CD4-positive, CD25-positive, alpha-beta regulatory T cell (primary cell): ENCODE measurements at regions not wholly inside any gene's neighbourhood (a gene's known extent, or its start where the extent isn't known, plus 50 kb on each side); places are given as distances from the start of the nearest gene placed in this dataset.

Source experiments
- ATAC-seq, 2 donors: fragments of 150-1000 bp; cut with Tn5 transposase; one replicate each; pipeline ENCODE4 v1.10.0; 2021; ENCODE audit warnings: low read depth in 2 of 2, moderate number of reproducible peaks in 2 of 2, moderate library complexity in 1 of 2
- DNase-seq, 3 donors: peaks; one replicate each; pipeline versions ENCODE4 v3.0.0 to v3.0.0-alpha.2; 2012 to 2022; ENCODE audit warnings: mixed read lengths in 1 of 3
- H3K27ac ChIP-seq: one replicate; pipeline ENCODE4 v1.7.0; 2013; ENCODE audit warnings: mild to moderate bottlenecking, low read length; ENCODE audit not compliant: insufficient read depth, poor library complexity, severe bottlenecking
- H3K27me3 ChIP-seq: one replicate; pipeline ENCODE4 v1.7.0; 2013; ENCODE audit warnings: low read length; ENCODE audit not compliant: control insufficient read depth, insufficient read depth
- H3K36me3 ChIP-seq: one replicate; pipeline ENCODE4 v1.7.0; 2013; ENCODE audit warnings: mild to moderate bottlenecking, low read length, moderate library complexity; ENCODE audit not compliant: control insufficient read depth, insufficient read depth
- H3K4me1 ChIP-seq: 2 replicates; pipeline ENCODE4 v1.7.0; 2013; ENCODE audit warnings: mild to moderate bottlenecking, low read length; ENCODE audit not compliant: insufficient read depth, control insufficient read depth, poor library complexity, severe bottlenecking
- H3K4me3 ChIP-seq: one replicate; pipeline ENCODE4 v1.7.0; 2013; ENCODE audit warnings: low read depth, mild to moderate bottlenecking, low read length, moderate library complexity
- H3K9me3 ChIP-seq, 2 experiments: 1 replicate in 1 of 2; 2 replicates in 1 of 2; pipeline ENCODE4 v1.7.0; 2013; ENCODE audit warnings: low read length in 2 of 2, mild to moderate bottlenecking in 1 of 2, moderate library complexity in 1 of 2; ENCODE audit not compliant: control insufficient read depth in 2 of 2
- H3K27ac Mint-ChIP-seq, 3 donors: one replicate each; pipeline ENCODE4 v1.8.0; 2020 to 2022; ENCODE audit warnings: mild to moderate bottlenecking in 3 of 3, mixed read lengths in 3 of 3, moderate library complexity in 2 of 3
- H3K27me3 Mint-ChIP-seq: one replicate; pipeline ENCODE4 v1.8.0; 2022; ENCODE audit warnings: mild to moderate bottlenecking, mixed read lengths
- H3K36me3 Mint-ChIP-seq: one replicate; pipeline ENCODE4 v1.8.0; 2020; ENCODE audit warnings: mixed read lengths
- H3K4me1 Mint-ChIP-seq, 4 donors: one replicate each; pipeline ENCODE4 v1.8.0; 2020 to 2022; ENCODE audit warnings: mixed read lengths in 4 of 4, mild to moderate bottlenecking in 1 of 4
- H3K4me3 Mint-ChIP-seq, 4 donors: one replicate each; pipeline ENCODE4 v1.8.0; 2020 to 2022; ENCODE audit warnings: mild to moderate bottlenecking in 4 of 4, mixed read lengths in 4 of 4, moderate library complexity in 3 of 4
- H3K9me3 Mint-ChIP-seq, 7 donors: one replicate each; pipeline ENCODE4 v1.8.0; 2020 to 2022; ENCODE audit warnings: mixed read lengths in 7 of 7, mild to moderate bottlenecking in 3 of 7, moderate library complexity in 2 of 7

DNA sequence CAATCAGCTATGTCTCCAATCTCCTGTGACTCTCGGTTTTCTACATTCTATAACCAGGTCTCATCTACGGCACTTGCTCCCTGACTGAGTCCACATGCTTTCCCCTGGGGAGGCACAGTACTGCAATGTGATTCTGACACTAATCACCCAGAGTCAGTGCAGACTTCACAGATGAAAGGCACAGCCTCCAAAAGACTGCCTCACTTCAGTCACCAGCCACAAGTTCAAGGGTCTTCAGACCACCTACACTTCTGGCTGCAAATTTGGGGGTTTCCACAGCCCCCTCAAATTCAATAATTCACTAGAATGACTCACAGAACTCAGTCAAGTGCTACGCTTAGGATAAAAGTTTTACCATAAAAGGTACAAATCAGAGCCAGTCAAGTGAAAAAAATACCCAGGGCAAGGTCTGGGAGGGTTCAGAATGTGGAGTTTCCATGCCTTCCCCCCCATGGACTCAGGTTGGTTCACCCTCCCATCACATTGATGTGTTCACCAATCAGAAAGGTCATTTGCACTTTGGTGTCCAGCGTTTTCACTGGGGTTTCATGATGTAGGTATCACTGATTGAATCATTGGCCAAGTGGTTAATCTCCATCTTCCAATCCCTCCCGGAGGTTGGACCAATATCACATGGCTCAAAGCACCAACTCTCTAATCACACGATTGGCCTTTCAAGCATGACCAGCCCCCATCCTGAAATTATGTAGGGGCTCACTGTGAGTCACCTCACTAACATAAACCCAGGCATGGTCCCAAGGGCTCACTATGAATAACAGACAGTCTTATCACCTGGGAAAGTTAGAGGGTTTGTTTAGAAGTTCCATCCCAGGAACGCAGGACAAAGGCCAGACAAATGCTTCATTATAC, 182.9 kb upstream of the CAMK1G start:
- Histone ChIP-seq H3K27ac (no peak overlapping the region), H3K27me3 (peaks cover 2% of the 10 kb centered on the region), H3K36me3 (no peaks in the 10 kb centered on the region), H3K4me3 (no peak overlapping the region), H3K4me1 (no peaks in the 10 kb centered on the region), H3K9me3 (no peaks in the 10 kb centered on the region)
- Mint-ChIP-seq H3K27me3 (peaks cover 5% of the 10 kb centered on the region), H3K36me3 (no peaks in the 10 kb centered on the region), H3K4me1 (no peaks in the 10 kb centered on the region), H3K27ac (no peak overlapping the region), H3K4me3 (no peak overlapping the region), H3K9me3 (no peaks in the 10 kb centered on the region)
- DNase-seq, result no peak
- ATAC-seq, result no peak

DNA sequence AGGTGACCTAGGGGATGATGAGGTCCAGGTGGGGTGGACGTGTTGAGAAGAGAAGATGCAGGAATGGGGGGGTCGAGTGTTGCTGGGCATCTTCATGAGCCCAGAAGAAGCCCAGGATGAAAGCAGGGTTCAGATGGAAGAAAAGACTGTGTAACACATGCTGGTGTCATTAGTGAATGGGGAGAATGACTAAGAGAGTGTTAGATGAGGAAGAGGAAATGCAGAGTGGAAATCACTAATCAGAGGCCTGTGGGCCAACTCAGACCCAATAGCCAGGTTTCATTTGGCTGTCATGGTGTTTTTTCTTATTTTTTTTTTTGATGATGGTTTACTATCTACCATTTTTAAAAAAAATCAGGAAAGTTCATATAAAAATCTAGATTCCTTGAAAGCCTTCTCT, 180.8 kb upstream of the CAMK1G start:
- Mint-ChIP-seq H3K4me3 (no peak overlapping the region), H3K36me3 (no peaks in the 10 kb centered on the region), H3K27me3 (peaks cover 5% of the 10 kb centered on the region), H3K4me1 (no peaks in the 10 kb centered on the region), H3K9me3 (peaks cover 0 to 1% (median 0%) of the 10 kb centered on the region in 7 donors), H3K27ac (no peak overlapping the region)
- ATAC-seq (no peak), DNase-seq (no peak)
- no peaks in the 10 kb centered on the region for H3K9me3 ChIP-seq
- H3K4me1 ChIP-seq, result no peaks in the 10 kb centered on the region
- no peaks in the 10 kb centered on the region for H3K36me3 ChIP-seq
- H3K4me3 ChIP-seq, result no peak overlapping the region
- H3K27ac ChIP-seq, result no peak overlapping the region
- H3K27me3 ChIP-seq, result peaks cover 2% of the 10 kb centered on the region

DNA sequence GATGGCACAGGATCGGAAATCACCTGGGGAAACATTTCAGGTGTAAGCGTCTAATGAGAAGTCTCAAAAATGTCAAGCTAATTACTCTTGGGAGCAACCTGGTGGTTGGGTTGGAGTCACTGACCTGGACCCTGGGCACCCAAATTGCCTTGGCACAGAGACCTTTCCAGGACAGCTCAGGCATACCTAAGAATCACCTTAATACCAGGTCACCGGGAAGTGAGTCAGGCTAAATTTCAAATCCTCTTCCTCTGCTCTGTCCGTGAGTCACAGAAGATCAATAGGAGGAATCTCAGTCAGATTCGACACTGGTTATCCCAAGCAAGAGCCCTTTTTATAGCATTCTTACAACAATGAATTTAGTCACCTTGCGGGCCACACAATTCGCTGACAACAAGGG, 179.6 kb upstream of the CAMK1G start:
- H3K4me1 ChIP-seq, result no peaks in the 10 kb centered on the region
- H3K27me3 ChIP-seq, result no peaks in the 10 kb centered on the region
- Mint-ChIP-seq H3K4me1 (no peaks in the 10 kb centered on the region), H3K36me3 (no peaks in the 10 kb centered on the region), H3K27me3 (no peaks in the 10 kb centered on the region), H3K4me3 (no peak overlapping the region), H3K9me3 (peaks cover 0 to 6% (median 0%) of the 10 kb centered on the region in 7 donors), H3K27ac (no peak overlapping the region)
- H3K36me3 ChIP-seq, result no peaks in the 10 kb centered on the region
- H3K27ac ChIP-seq, result no peak overlapping the region
- no peak for DNase-seq
- no peak for ATAC-seq
- H3K4me3 ChIP-seq, result no peak overlapping the region
- H3K9me3 ChIP-seq, result no peaks in the 10 kb centered on the region

DNA sequence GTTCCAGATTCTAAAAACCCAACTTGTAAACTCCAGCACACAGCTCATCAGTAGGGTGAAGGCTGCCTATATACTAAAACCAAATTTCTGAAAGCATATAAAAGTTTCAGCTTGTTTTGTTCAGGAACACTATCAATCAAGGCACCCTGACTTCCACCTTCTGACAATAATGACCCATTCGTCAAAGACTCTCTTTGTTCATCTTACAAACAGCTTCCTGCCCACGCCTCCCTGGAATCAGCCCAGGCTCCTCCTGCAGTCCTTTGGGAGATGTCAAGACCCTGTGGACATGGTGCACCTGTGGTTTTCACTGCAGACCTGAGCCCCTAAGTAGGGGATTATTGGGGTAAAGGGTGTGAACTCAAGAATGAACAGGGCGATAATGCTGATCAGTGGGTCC, 178.9 kb upstream of the CAMK1G start:
- no peak for DNase-seq
- H3K4me3 Mint-ChIP-seq, result no peak overlapping the region
- no peak for ATAC-seq
- peaks cover 0 to 6% (median 0%) of the 10 kb centered on the region in 7 donors for H3K9me3 Mint-ChIP-seq
- H3K27ac Mint-ChIP-seq, result no peak overlapping the region
- H3K4me1 Mint-ChIP-seq, result no peaks in the 10 kb centered on the region
- peaks cover 6% of the 10 kb centered on the region for H3K27me3 Mint-ChIP-seq
- no peaks in the 10 kb centered on the region for H3K36me3 ChIP-seq
- no peak overlapping the region for H3K27ac ChIP-seq
- H3K9me3 ChIP-seq, result no peaks in the 10 kb centered on the region
- no peaks in the 10 kb centered on the region for H3K27me3 ChIP-seq
- no peaks in the 10 kb centered on the region for H3K36me3 Mint-ChIP-seq
- H3K4me3 ChIP-seq, result no peak overlapping the region
- H3K4me1 ChIP-seq, result no peaks in the 10 kb centered on the region

DNA sequence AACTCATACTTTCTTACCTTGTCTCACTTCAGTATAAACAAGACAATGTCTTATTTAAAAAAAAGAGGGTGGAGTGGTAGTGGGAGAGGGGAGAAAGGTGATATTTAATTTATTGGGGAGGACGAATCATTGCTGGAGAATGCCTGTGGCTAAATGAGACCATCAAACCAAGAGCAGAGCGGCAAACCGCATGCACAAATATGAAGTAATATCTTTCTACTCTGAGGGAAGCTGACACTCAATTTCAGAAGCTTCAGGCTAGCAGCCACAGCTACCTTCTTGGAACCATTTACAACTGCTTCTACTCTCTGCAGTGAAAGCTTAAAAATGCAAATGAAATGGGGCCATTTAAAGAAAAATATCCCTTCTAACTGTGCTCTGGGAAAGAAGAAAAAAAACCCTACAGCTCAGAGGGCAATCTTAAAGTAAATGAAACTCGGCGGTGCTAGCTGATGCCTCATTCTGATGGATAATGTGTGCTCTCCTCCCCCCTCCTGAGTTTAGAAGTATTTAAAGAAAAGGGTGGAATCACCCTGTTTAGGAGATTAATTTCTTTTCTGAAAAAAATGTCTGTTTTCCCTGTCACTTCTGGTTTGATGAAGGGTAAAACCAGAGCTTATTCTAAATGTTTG, 178.2 kb upstream of the CAMK1G start:
- no peak for DNase-seq
- Histone ChIP-seq H3K27me3 (no peaks in the 10 kb centered on the region), H3K4me1 (no peaks in the 10 kb centered on the region), H3K36me3 (no peaks in the 10 kb centered on the region), H3K4me3 (no peak overlapping the region), H3K27ac (no peak overlapping the region), H3K9me3 (no peaks in the 10 kb centered on the region)
- ATAC-seq, result no peak
- peak overlapping the region in 1 of 4 donors; percentile 29 for H3K4me3 Mint-ChIP-seq
- no peaks in the 10 kb centered on the region for H3K36me3 Mint-ChIP-seq
- H3K27me3 Mint-ChIP-seq, result peaks cover 6% of the 10 kb centered on the region
- peaks cover 0 to 6% (median 0%) of the 10 kb centered on the region in 7 donors for H3K9me3 Mint-ChIP-seq
- no peaks in the 10 kb centered on the region for H3K4me1 Mint-ChIP-seq
- H3K27ac Mint-ChIP-seq, result no peak overlapping the region

DNA sequence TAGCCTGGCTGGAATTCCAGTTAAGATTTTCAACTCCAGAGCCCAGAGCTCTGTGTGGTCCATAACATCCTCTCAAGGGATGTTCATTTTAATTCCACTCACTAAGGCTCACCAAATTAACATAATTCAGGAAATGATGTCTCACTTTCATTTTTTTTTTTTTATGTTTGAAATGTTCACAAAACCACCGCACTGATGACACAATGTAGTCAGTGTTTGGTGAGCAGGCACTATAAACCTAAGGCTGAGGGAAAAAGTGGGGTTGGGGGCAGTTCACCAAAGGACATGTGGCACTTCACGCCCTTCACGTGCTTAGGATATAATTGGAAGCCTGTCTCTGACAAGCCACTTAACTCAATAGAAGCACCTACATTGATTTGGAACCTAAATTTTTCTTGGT, 177.3 kb upstream of the CAMK1G start:
- Mint-ChIP-seq H3K9me3 (peaks cover 0 to 6% (median 0%) of the 10 kb centered on the region in 7 donors), H3K36me3 (no peaks in the 10 kb centered on the region), H3K27me3 (peaks cover 6% of the 10 kb centered on the region), H3K4me3 (no peak overlapping the region), H3K4me1 (no peaks in the 10 kb centered on the region), H3K27ac (no peak overlapping the region)
- Histone ChIP-seq H3K4me3 (no peak overlapping the region), H3K9me3 (no peaks in the 10 kb centered on the region), H3K27me3 (no peaks in the 10 kb centered on the region), H3K27ac (no peak overlapping the region), H3K36me3 (no peaks in the 10 kb centered on the region), H3K4me1 (no peaks in the 10 kb centered on the region)
- DNase-seq, result no peak
- no peak for ATAC-seq

DNA sequence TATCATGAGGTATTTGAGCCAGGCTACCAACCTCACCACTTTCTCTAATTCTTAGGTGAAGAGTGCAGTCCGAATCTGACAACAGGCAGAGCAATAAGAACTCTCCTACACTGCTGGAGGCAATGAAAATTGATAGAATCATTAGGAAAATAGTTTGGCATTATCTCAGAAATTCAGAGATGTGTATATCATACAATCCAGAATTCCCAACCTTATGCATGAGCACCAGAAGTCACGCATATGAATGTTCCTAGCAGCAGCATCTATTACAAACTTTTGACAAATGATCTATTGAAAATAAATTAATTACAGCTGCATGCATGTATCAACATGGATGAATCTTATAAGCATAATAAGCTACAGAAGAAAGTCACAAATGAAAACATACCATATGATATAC, 176.9 kb upstream of the CAMK1G start:
- no peak overlapping the region for H3K4me3 ChIP-seq
- Mint-ChIP-seq H3K9me3 (peaks cover 0 to 6% (median 0%) of the 10 kb centered on the region in 7 donors), H3K36me3 (no peaks in the 10 kb centered on the region), H3K27me3 (peaks cover 6% of the 10 kb centered on the region), H3K27ac (no peak overlapping the region), H3K4me3 (no peak overlapping the region), H3K4me1 (no peaks in the 10 kb centered on the region)
- no peaks in the 10 kb centered on the region for H3K4me1 ChIP-seq
- DNase-seq (no peak), ATAC-seq (no peak)
- no peaks in the 10 kb centered on the region for H3K36me3 ChIP-seq
- H3K27me3 ChIP-seq, result no peaks in the 10 kb centered on the region
- no peak overlapping the region for H3K27ac ChIP-seq
- H3K9me3 ChIP-seq, result no peaks in the 10 kb centered on the region

DNA sequence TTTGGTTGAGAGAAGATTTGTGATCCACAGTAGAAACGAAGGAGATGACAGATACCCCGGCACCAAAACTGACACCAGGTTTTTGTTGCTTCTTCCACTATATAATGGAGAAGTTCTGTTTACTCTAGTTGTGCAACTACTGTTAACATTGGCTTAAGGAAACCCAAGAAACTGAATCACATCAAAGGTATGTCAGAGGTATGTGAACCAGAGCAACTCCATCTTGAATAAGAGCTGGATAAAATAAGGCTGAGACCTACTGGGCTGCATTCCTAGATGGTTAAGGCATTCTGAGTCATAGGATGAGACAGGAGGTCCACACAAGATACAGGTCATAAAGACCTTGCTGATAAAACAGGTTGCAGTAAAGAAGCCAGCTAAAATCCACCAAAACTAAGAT, 173.7 kb upstream of the CAMK1G start:
- peaks cover 0 to 6% (median 0%) of the 10 kb centered on the region in 7 donors for H3K9me3 Mint-ChIP-seq
- no peak overlapping the region for H3K4me3 Mint-ChIP-seq
- no peak overlapping the region for H3K4me3 ChIP-seq
- H3K4me1 Mint-ChIP-seq, result no peaks in the 10 kb centered on the region
- H3K27me3 ChIP-seq, result no peaks in the 10 kb centered on the region
- no peak overlapping the region for H3K27ac ChIP-seq
- no peaks in the 10 kb centered on the region for H3K9me3 ChIP-seq
- no peaks in the 10 kb centered on the region for H3K36me3 Mint-ChIP-seq
- H3K27me3 Mint-ChIP-seq, result peaks cover 12% of the 10 kb centered on the region
- DNase-seq, result no peak
- no peaks in the 10 kb centered on the region for H3K4me1 ChIP-seq
- no peak overlapping the region for H3K27ac Mint-ChIP-seq
- no peaks in the 10 kb centered on the region for H3K36me3 ChIP-seq
- no peak for ATAC-seq
